ENCODE measurements at regions not wholly inside any gene's neighbourhood (a gene's known extent, or its start where the extent isn't known, plus 50 kb on each side); places are given as distances from the start of the nearest gene placed in this dataset.

DNA sequence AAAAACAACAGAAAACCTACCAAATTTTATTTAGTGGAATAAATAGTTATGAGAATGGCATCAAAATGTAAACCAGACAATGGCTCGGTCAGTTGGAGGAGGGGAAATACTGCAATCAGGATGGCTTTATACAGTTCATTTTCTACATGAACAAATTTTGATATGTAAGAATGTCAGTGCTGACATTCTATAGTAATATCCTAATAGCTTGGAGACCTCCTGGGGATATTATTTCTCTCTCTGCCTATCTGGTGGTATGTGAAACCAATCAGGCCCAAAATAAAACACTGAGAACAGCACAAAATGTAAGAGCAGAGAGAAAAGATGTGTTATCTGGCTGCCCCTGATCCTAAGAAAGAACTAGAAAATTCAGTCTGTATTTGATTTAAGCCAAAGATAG, 327.7 kb downstream of the UBE3D start:
- TF ChIP-seq, protein P1, sequence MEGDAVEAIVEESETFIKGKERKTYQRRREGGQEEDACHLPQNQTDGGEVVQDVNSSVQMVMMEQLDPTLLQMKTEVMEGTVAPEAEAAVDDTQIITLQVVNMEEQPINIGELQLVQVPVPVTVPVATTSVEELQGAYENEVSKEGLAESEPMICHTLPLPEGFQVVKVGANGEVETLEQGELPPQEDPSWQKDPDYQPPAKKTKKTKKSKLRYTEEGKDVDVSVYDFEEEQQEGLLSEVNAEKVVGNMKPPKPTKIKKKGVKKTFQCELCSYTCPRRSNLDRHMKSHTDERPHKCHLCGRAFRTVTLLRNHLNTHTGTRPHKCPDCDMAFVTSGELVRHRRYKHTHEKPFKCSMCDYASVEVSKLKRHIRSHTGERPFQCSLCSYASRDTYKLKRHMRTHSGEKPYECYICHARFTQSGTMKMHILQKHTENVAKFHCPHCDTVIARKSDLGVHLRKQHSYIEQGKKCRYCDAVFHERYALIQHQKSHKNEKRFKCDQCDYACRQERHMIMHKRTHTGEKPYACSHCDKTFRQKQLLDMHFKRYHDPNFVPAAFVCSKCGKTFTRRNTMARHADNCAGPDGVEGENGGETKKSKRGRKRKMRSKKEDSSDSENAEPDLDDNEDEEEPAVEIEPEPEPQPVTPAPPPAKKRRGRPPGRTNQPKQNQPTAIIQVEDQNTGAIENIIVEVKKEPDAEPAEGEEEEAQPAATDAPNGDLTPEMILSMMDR (conservative IDR thresholded peaks at IDR 0.05), result no peak
- TF ChIP-seq ZFX (IDR thresholded peaks at IDR 0.05), result no peak

Measured in C4-2B (cell line).